Left lobe of liver (tissue), 2 donors: ENCODE measurements at regions not wholly inside any gene's neighbourhood (a gene's known extent, or its start where the extent isn't known, plus 50 kb on each side); places are given as distances from the start of the nearest gene placed in this dataset.
A peak's percentile ranks its signal among the peaks of the same experiment; 100 is the strongest.

Experiments
- ATAC-seq: fragments of 200-7000 bp; cut with Tn5 transposase; one replicate; pipeline ENCODE4 v1.9.1; 2020; ENCODE audit warnings: mild to moderate bottlenecking, moderate library complexity
- DNase-seq: peaks from one replicate; pipeline ENCODE4 v3.0.0-alpha.2; 2020; ENCODE audit warnings: low spot score
- donor health status: DM: no; HTN: no; CAD: no; lungs with moderate emphysema.
- donor health status: DM: no; HTN: yes; CAD: no.

- DNase-seq (no peak), ATAC-seq (peak; percentile 73)
Measured at GRCh38 chr7:41475801-41476459, 227.0 kb downstream of the INHBA start.

DNA sequence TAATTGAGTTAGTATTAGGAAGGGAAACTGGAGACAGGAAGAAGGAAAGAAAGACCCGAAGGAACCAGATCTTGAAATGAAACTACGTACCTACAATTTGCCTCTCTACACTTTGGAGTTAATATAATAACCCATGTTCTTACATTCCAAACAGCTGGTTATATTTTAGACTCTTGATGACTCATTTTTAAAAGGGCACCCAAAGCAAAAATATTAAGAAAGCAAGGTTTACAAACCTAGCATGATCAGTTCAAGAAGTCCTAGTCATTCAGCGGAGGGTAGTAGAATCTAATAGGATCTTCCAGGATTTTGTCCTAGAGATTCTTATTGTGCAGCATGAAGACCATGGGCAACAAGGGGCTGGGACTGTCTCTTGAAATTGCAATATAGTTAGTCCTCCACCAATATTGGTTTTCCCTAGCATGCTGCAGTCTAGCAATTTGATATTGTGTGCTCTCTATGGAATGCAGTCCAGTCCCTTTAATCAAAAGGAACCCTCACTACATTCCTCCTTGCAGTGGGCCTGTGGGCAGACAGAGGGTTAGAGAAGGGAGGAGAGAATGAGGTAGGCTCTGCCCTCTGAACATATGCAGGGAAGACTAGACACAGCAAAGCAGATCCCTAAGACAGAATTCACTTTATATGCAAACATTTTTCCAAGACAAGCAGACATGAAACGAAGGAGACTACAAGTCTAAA is 230.3 kb downstream of the INHBA start:
- DNase-seq (no peak), ATAC-seq (no peak)

DNA sequence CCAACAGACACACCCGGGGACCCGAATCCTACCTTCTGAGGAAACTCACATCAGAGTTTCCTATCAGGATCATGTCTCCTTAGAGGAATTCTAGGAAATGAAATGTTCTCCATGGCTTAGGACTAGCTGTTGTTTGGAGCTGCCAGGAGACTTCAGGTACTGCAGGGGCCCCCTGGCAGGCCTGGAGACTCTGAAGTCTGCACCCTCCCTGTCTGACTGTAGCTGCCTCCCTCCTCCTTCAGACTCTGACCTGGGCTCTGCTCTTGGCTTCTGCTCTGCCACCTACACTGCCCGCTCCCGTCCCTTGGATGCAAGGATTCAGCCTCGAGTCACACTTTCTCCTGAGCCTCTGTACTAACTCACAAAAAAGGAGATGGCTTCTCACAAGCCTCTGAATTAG is 232.8 kb downstream of the INHBA start:
- DNase-seq (no peak), ATAC-seq (no peak)

DNA sequence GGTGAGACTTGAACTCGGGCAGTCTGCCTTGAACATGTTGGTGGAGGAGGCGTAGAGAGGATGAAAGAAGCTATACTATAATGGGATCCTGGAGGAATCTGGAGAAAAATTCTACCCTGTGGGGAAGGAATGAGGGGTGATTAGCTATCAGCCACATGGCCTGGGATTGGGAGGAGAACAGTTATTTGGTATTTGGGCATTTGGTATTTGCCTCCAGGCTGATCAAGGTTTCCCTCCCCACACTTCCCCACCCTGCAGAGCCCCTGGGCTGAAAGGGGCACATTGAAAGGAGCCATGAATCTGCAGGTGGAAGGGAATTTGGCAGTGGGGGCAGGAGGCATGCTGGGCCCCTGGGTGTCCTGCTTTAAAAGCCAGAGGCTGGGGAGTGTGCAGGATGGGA is 235.3 kb downstream of the INHBA start:
- no peak for ATAC-seq
- no peak for DNase-seq

DNA sequence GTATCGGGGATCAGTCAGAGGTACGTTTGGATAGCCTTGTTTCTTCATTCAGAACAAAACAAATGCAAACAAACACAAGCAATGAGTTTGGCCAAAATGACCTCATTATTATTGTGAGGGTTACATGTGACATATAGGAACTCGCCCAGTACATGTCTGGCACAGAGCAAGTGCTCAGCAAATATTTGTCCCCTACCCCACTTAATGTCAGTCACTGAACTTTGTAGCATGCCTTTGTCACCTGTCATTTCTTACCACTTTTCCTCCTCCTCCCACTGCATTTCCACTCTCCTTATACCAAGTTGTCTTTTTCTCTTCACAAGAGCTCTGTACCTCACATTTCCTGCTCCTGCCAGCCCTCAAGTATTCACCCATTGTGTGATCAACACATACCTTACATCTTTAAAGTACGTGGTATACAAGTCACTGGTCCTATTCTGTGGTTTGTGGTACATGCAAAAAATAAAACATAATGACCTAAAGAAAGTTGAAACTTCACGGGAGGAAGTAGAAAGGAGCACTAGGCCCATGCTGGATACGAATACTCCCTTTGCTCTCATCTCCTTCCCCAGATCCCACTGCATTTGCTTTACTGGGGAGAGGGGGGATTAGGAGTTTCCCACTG is 236.0 kb downstream of the INHBA start:
- no peak for DNase-seq
- peak; percentile 15 for ATAC-seq

DNA sequence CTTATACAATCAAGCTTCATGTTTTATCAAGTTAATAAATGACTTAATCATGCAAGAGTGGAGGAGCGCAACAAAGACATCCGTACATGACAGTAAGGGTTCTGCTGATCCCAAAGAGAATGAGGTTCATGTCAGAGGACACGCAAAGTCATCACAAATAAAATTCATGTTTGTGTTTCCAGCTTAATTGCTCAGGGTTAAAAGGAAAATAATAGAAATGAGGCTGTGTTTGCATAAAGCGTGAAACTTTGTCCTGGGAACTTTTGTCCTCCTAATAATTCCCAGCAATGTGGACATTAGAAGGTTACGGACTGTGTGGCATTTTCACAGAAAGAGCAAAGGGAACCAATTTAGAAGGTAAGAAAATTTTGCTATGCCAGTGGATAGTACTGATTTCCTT is 237.3 kb downstream of the INHBA start:
- DNase-seq (no peak), ATAC-seq (peak; percentile 67)

DNA sequence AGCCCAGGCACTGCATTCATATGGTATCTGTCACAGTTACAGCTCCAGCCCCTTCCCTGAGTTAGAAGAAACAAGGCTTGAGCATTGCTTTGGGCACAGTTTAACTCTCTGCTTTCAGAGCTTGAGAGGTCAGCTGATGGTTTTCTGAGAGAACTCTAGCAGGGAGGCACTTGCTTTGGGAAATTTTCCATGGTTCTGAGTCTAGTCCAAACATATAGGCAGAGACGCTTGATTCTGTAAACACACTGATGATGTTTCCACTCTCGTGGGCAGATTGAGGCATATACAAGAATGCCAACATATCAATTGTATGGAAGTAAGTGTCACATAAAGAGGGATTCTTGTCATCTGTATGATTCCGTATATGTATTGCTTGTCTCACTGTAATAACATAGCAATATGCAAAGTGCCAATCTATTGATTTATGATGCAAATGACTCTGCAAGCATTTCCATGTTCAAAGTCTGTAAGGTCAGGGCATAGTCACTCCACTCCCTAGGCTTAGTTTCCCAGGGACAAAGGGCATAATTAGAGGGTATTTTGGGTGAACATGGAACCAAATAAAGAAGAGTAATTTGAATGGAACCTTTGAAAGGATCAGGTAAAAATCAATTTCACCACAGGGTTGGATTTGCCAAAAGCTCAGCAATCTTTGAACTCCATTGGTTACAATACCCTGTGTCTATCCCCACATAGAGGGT is 239.0 kb downstream of the INHBA start:
- no peak for DNase-seq
- ATAC-seq, result peak; percentile 70

DNA sequence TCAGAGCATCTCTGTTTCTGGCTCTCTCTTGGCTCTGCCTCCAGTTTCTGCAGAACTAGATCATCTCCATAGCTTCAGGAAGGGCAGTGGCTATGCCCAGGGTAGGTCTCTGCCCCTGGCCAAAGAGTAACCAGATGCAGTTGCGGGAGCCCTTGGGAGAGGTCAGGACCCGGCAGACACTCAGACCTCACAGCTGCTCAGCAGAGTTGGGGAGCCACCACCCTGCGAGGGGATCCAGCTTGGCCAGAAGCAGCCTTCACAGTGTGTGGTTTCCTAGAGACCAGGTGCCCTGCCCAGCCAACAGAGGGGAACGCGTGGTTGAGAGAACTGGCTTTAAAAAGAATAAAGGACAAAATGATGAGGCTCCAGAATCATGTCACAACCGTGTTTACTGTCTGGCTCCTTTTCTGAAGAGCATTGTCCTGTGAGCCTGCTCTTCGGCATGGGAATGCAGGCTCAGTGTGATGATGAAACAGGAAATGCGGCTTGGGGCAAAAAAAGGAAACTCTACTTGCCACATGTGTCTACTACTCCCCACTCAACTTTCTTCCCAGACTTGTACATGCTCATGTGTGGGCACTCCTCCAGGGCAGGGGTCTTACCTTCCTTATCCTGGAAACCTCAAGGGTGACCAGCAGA is 243.1 kb downstream of the INHBA start:
- DNase-seq (peak; percentile 59), ATAC-seq (peak; percentile 70)

DNA sequence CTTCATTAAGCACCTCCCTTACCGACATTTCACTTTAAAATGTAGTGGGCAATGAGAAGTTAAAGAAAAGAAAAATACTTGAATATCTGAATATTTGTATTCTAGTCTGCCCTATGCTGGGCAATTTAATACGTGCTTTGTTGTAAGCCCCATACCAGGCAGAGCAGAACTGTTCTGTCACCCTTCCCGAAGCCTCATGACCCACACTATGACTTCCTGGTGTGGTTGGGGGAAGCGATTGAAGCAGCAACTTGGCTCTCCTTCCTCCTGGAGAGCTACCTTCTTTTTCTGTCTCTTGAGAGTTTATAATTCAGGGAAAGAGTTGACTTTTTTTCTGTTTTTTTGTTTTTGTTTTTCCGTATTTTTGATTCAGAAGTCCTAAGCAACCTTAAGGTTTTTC is 243.7 kb downstream of the INHBA start:
- no peak for DNase-seq
- ATAC-seq, result no peak

DNA sequence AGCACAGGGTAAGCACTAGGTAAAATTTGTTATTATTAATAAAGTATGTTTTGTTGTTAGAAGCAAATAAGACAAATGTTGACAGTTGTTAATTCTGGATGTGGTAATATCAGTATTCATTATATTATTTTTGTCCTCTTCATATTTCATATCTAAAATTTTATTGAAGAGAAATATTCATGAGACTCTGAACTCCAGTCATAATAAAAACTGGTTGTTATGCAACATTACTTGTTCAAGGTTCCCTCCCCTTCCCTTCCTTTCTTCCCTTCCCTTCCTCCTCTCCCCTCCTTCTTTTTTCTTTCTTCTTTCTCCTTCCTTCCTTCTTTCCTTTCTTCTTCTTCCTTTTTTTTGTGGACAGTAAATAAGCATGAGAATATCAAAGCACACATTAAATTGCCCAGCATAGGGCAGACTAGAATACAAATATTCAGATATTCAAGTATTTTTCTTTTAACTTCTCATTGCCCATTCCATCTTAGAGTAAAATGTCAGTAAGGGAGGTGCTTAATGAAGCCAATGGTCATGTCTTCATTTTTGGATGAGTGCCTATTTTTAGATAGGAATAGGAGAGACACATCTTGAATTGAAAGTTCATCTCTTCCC is 245.0 kb downstream of the INHBA start:
- ATAC-seq (no peak), DNase-seq (no peak)

DNA sequence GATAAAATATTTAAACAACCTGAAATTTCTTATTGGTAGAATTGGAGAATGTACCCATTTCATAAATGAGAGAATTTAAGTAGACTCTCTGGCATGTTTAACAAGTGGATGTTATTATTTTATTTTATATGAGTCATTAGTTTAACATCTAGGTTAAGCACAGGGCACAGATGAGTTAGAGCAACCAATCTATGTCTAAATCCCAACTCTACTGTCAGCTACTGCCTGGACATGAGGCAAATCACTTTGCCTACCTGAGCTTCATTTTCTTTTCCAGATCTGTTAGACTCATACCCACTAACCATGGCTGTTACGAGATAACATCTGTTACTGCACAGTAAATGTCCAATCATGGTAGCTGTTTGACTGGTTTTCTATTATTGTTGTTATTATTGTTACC is 251.1 kb downstream of the INHBA start:
- no peak for DNase-seq
- ATAC-seq, result no peak

DNA sequence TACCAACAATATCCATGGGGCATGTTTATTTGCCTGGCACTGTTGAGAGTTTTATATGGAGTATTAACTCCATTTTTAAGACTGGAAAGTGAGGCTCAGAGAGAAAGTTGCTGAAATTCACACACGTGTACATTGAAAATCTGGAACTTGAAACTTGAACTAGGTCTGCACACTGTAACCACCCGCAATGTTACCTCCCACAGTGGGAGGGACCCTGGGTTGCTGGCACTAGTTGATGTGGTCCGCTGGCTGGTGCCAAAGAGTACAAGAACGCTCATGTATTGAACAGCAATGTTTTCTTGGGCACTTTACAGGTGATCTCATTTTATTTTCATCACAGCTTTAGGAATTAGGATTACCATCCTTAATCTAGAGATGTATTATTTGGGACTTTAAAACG is 253.2 kb downstream of the INHBA start:
- peak; percentile 85 for ATAC-seq
- DNase-seq, result peak; percentile 76

DNA sequence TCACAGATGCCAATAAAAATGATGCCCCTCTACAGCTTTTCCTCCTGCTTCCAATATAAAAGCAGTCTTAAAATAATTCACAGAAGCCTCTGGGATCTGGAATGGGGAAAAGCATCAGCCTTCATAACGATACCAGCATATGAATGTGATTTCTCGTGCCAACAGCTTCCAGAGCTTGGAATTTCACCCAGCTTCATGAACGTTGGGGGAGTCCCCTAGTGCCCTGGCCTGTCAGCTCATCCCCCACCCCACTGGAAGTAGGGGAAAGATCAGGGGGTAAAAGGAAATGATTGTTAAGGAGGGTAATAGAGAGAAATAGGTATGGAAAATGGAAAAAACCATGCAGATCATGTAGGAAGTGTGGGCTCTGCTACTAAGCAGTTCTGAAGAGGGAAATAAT is 253.6 kb downstream of the INHBA start:
- DNase-seq, result no peak
- peak; percentile 56 for ATAC-seq

DNA sequence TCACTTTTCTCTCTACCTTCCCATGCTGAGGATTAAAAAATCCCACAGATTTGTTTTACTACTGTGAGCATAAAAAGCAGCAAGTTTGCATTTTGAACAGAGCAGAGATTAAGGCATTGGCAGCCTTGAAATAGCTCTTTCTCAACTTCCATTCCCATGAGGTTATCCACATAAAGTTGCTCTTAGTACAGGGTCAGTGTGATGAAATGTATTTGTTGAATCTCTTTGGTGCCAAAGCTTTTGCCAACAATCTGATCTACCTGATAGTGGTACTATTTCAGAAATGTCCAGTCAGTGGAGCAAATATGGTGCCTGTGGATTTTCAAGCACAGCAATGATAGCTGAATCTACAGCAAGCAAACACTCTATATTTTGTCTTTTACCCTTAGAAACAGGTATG is 254.8 kb downstream of the INHBA start:
- ATAC-seq (peak; percentile 75), DNase-seq (no peak)

DNA sequence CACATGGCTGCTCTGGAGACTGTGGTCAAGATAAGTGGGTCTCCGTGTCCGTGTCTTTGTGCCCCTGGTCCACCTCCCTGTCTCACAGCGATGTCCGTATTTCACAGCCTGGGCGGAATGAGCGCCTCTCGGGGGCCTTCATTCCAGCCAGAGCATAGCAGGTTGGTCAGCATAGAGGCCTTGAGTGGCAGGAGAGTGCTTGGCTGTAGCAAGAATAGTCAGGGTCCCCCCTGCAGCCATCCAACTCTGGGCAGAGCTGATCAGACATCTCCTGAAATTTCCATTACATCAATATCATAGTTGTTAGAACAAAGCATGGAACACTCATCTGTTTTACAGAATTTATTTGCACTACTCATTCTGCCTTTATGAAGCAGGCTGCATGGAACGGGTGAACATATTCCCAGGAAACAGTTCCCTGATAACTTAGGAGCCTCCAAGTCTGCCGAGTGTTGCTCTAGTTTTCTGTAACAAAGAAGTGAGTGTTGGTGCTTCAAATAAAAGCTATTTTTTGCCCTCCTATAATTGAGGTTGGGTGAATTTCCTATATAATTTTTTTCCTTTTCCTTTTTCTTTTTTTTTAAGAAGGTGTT is 255.3 kb downstream of the INHBA start:
- peak; percentile 13 for ATAC-seq
- DNase-seq, result no peak

DNA sequence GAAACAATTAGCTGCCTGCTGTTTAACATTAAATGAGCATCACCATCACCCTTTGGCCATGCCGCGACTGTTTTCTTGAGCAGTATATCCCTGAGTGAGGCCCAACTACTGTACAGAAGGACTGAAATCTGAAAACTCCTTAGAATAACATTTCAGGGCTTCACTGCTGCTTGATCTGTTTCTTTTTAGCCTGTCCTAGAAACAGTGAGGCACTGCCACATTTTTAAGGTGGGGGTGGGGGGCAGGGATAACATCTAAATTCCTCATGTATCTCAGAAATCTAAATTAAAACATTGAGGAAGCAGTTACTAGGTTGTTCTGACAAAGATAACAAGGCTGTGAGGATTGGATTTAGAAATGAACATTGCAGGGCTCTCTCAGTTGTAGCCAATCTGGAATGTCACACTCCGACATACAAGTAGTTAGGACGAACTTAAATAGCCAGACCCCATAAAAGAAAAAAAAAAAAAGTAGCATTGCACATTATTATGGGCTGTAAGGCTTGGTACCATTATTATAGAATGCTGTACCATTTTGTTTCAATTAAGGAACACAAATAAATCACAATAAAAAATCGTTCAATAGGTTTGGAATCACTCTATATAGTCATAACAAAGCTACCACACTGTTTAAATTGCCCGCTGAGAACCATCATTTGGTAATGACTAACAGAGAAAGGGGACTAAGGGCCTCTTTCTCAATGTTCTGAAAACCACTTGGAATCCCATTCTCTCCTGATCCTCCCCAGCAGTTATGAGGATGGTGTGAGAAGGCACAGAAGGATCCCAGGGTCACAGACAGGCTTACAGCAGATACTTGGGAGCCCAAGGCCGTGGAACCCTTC is 256.1 kb downstream of the INHBA start:
- no peak for ATAC-seq

DNA sequence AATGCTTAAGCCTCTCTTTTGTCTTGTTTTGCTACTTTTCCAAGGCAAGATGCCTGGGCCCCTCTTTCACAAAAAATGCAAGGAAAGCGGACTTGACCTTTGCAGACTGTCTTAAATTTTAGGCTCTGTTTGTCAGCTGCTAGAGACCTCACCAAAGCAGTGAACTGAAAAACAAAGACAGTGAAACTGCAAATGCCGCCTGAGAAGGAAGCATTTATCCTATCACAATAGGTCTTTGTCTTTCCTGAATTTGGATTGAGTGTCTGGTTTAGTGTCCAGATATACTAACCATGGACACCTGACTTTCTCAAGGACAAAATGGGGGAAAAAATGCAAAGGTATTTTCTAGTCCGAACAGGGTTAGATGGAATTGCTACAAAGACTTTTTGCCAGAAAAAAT is 256.9 kb downstream of the INHBA start:
- ATAC-seq (no peak), DNase-seq (no peak)

More for the DNA sequence above, 256.1 kb downstream of the INHBA start:
- DNase-seq, result no peak

DNA sequence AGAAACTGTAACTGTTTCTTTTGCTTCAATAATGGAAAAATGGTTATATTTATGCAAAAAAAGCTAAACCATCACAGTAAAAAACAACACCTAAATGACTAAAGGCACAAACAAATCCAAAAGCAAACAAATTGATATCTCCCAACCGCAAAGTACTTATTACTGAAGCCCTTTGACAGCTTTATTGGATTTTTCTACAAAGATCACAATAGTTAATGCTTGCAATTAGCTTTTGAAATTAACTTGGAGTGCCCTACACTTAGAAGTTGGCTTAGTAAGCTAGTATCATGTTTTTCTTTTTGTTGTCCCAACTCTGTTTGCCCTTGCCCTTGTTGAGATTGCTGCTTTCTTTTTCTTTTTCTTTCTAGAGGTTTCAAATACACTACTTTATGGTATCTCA is 257.5 kb downstream of the INHBA start:
- ATAC-seq (no peak), DNase-seq (no peak)

DNA sequence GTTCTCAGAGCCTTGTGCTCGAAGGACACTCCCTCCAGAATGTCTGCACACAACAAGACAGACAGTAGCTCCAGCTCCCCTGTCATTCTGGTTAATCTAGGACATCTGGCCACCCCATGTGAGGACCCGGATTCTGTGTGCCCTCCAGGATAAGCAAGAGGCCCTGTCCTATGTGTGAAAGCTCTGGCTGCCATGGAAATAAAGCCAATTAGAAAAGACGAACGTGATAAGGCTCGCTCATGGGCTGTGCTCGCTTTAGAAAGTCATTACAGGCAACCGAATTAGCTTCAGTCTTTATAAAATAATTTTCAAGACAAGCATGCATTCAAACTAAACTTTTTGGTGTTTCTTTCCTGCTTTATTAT is 263.4 kb downstream of the INHBA start:
- DNase-seq (no peak), ATAC-seq (no peak)
